ENCODE measurements at regions not wholly inside any gene's neighbourhood (a gene's known extent, or its start where the extent isn't known, plus 50 kb on each side); places are given as distances from the start of the nearest gene placed in this dataset.

DNA sequence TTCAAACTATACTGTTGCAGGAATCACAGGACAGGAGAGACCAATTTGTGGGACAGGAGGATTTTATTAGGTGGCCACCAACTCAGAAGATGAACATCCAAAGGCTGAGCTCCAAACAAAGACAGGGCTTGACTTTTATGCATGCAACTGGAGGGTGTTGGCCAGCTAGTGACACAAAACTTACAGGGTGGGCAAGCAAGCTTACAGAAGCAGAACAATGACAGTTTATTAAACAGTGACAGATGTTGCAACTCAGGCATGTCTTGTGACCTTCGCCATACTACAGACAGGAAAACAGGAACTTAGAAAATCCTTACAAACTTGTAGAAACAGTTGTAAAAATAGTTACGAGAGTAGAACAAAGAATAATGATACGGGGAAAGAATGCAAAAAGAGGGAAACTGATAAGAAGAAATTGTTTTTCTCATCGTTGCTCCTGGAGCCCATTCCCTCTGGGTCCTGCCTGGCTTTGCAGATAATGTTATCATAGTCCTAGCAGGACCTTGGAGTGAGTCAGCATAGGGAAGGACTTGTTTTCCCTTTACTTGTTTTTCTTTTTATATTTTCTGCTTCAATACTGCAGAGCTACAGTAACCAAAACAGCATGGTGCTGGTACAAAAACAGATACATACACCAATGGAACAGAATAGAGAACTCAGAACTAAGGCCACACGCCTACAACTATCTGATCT lies 2083.0 kb upstream of the ACO1 start:
- H3K9me3 ChIP-seq = no peaks in the 10 kb centered on the region
- H3K4me3 ChIP-seq = no peak overlapping the region
- no peak for DNase-seq
- H3K4me1 ChIP-seq (ENCODE audit: insufficient read depth) = no peaks in the 10 kb centered on the region
- H3K27ac ChIP-seq = no peak overlapping the region
- 23 to 37% (median 29%) methylated on average over 5 of the region's 5 CpGs for WGBS, 3 donors
- no peaks in the 10 kb centered on the region for H3K27me3 ChIP-seq
- intact Hi-C loops (cut with DNase I) = no loop called here
- TF ChIP-seq EP300 (IDR thresholded peaks at IDR 0.05) = no peak
- TF ChIP-seq, protein P1, sequence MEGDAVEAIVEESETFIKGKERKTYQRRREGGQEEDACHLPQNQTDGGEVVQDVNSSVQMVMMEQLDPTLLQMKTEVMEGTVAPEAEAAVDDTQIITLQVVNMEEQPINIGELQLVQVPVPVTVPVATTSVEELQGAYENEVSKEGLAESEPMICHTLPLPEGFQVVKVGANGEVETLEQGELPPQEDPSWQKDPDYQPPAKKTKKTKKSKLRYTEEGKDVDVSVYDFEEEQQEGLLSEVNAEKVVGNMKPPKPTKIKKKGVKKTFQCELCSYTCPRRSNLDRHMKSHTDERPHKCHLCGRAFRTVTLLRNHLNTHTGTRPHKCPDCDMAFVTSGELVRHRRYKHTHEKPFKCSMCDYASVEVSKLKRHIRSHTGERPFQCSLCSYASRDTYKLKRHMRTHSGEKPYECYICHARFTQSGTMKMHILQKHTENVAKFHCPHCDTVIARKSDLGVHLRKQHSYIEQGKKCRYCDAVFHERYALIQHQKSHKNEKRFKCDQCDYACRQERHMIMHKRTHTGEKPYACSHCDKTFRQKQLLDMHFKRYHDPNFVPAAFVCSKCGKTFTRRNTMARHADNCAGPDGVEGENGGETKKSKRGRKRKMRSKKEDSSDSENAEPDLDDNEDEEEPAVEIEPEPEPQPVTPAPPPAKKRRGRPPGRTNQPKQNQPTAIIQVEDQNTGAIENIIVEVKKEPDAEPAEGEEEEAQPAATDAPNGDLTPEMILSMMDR (IDR thresholded peaks at IDR 0.05) = no peak
- no peaks in the 10 kb centered on the region for H3K36me3 ChIP-seq

DNA sequence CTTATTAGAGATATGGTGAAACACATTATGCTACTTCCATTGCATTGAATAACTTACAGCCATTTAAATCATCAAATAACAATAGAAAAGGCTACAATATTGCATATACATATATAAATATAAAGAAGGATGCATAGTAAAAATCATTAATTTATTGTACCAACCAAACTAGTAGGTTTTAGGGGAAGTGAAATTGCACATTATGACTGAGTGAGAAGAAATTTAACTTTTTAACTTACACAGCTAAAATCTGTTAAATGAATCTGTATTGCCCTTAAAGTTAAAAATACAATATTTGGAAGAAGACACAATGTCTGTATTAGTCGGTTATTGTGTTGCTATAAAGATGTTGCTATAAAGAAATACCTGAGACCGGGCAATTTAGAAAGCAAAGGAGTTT lies 2073.7 kb upstream of the ACO1 start:
- TF ChIP-seq EP300 (IDR thresholded peaks at IDR 0.05) = no peak
- TF ChIP-seq, protein P1 (IDR thresholded peaks at IDR 0.05) = no peak
- TF ChIP-seq POLR2A (IDR thresholded peaks at IDR 0.05) = no peak
- DNase-seq = no peak
- H3K9me3 ChIP-seq = no peaks in the 10 kb centered on the region
- no peaks in the 10 kb centered on the region for H3K36me3 ChIP-seq
- no peaks in the 10 kb centered on the region for H3K4me1 ChIP-seq (ENCODE audit: insufficient read depth)
- 87 to 94% (median 88%) methylated on average over 2 of the region's 2 CpGs for WGBS, 3 donors
- no peak overlapping the region for H3K27ac ChIP-seq
- H3K27me3 ChIP-seq = no peaks in the 10 kb centered on the region
- intact Hi-C loops (cut with DNase I) = no loop called here
- no peak overlapping the region for H3K4me3 ChIP-seq

DNA sequence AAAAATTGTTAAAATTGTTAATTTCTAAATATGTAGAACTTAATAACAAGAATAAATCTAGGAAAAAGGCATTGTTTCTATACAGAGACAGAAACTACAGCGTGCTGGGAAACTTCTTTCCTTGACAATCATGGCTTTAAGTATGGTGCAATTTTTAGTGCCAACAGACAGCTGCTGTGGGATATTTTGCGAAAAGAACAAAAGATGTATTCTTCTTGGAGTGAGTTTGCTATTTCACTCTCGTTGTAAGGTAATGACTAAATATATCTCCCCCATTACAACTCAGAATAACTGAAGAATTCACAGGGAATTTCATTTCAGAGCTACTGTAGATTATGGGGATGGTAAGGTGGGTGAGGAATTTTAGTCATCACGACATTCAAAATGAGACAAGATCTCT lies 2055.0 kb upstream of the ACO1 start:
- no peak overlapping the region for H3K4me3 ChIP-seq
- no peaks in the 10 kb centered on the region for H3K36me3 ChIP-seq
- no peaks in the 10 kb centered on the region for H3K27me3 ChIP-seq
- WGBS, 3 donors = 41 to 56% (median 44%) methylated on average over 4 of the region's 4 CpGs
- intact Hi-C loops (cut with DNase I) = no loop called here
- no peak overlapping the region for H3K27ac ChIP-seq
- TF ChIP-seq POLR2A (IDR thresholded peaks at IDR 0.05) (no peak), EP300 (IDR thresholded peaks at IDR 0.05) (no peak)
- TF ChIP-seq, protein P1 (IDR thresholded peaks at IDR 0.05) = no peak
- H3K9me3 ChIP-seq = no peaks in the 10 kb centered on the region
- no peaks in the 10 kb centered on the region for H3K4me1 ChIP-seq (ENCODE audit: insufficient read depth)
- no peak for DNase-seq

DNA sequence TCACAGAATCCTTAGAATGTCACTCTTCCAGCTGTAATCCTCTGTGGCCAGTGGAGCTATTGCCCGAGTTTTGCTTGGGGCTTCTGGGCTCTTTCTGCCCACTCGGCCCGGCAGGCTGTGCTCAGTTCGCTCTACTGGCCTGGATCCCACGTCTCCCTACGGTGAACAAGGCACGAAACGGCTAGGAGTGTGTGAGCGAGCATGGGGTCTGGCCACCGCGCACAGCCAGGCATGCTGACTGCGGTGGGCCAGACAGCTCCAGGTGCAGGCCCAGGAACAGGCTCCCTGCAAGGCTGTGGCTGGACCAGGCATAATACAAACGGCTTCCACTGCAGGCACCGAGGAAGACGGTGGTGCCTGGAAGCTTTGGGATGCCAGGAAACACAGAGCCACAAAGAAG lies 2035.5 kb upstream of the ACO1 start:
- Histone ChIP-seq H3K36me3 (no peaks in the 10 kb centered on the region), H3K27ac (no peak overlapping the region), H3K4me3 (no peak overlapping the region), H3K27me3 (no peaks in the 10 kb centered on the region), H3K4me1 (ENCODE audit: insufficient read depth) (no peaks in the 10 kb centered on the region), H3K9me3 (no peaks in the 10 kb centered on the region)
- intact Hi-C loops (cut with DNase I) = no loop called here
- TF ChIP-seq, protein P1 (IDR thresholded peaks at IDR 0.05) = no peak
- TF ChIP-seq EP300 (IDR thresholded peaks at IDR 0.05) (no peak), POLR2A (IDR thresholded peaks at IDR 0.05) (no peak)
- DNase-seq = no peak
- WGBS, 3 donors = 92 to 93% (median 92%) methylated on average over 15 of the region's 15 CpGs

Data from ovary (tissue), 7 donors.